ENCODE measurements at regions not wholly inside any gene's neighbourhood (a gene's known extent, or its start where the extent isn't known, plus 50 kb on each side); places are given as distances from the start of the nearest gene placed in this dataset.
"Not testable (repeated sequence)": the region's sequence is repeated elsewhere in the genome, so short reads cannot be mapped to it uniquely, and the experiment has no call there.

- DNase-seq (ENCODE audit: low read depth), result no peak
Measured at GRCh38 chr2:64251497-64252250, 107.5 kb upstream of the PELI1 start.

- not testable (repeated sequence) for DNase-seq (ENCODE audit: low read depth)
Measured at GRCh38 chr2:64252251-64252978, 108.2 kb upstream of the PELI1 start.

GRCh38 chr2:64253421-64253820, 109.2 kb upstream of the PELI1 start:
- not testable (repeated sequence) for DNase-seq (ENCODE audit: low read depth)

- no peak for DNase-seq (ENCODE audit: low read depth)
Measured at GRCh38 chr2:64258566-64258965, 114.3 kb upstream of the PELI1 start.

- no peak for DNase-seq (ENCODE audit: low read depth)
Measured at GRCh38 chr2:64259312-64259711, 115.1 kb upstream of the PELI1 start.

- no peak for DNase-seq (ENCODE audit: low read depth)
Measured at GRCh38 chr2:64260093-64260803, 116.0 kb upstream of the PELI1 start.

GRCh38 chr2:64260817-64261216, 116.6 kb upstream of the PELI1 start:
- DNase-seq (ENCODE audit: low read depth), result no peak

- no peak for DNase-seq (ENCODE audit: low read depth)
Measured at GRCh38 chr2:64262071-64262470, 117.9 kb upstream of the PELI1 start.

GRCh38 chr2:64262816-64263215, 118.6 kb upstream of the PELI1 start:
- no peak for DNase-seq (ENCODE audit: low read depth)

- DNase-seq (ENCODE audit: low read depth), result no peak
Measured at GRCh38 chr2:64263315-64263714, 119.1 kb upstream of the PELI1 start.

- DNase-seq (ENCODE audit: low read depth), result no peak
Measured at GRCh38 chr2:64267699-64268098, 123.5 kb upstream of the PELI1 start.

GRCh38 chr2:64268330-64269048, 124.3 kb upstream of the PELI1 start:
- DNase-seq (ENCODE audit: low read depth), result no peak

- DNase-seq (ENCODE audit: low read depth), result no peak
Measured at GRCh38 chr2:64273524-64274398, 129.5 kb upstream of the PELI1 start.

- no peak for DNase-seq (ENCODE audit: low read depth)
Measured at GRCh38 chr2:64274399-64275173, 130.4 kb upstream of the PELI1 start.

- no peak for DNase-seq (ENCODE audit: low read depth)
Measured at GRCh38 chr2:64275174-64275466, 130.9 kb upstream of the PELI1 start.

GRCh38 chr2:64276417-64277095, 132.3 kb upstream of the PELI1 start:
- no peak for DNase-seq (ENCODE audit: low read depth)

GRCh38 chr2:64277101-64277849, 133.1 kb upstream of the PELI1 start:
- DNase-seq (ENCODE audit: low read depth), result no peak

- not testable (repeated sequence) for DNase-seq (ENCODE audit: low read depth)
Measured at GRCh38 chr2:64280812-64281211, 136.6 kb upstream of the PELI1 start.

GRCh38 chr2:64283006-64283570, 138.9 kb upstream of the PELI1 start:
- DNase-seq (ENCODE audit: low read depth), result no peak

Measured in T follicular helper cell (primary cell).